Pancreas (tissue), 10 donors: ENCODE measurements at regions not wholly inside any gene's neighbourhood (a gene's known extent, or its start where the extent isn't known, plus 50 kb on each side); places are given as distances from the start of the nearest gene placed in this dataset.
A peak's percentile ranks its signal among the peaks of the same experiment; 100 is the strongest.

Experiments
- ATAC-seq, 4 donors: fragments of 200-7000 bp; cut with Tn5 transposase; one replicate each; pipeline versions ENCODE4 v1.8.0 to v1.9.1; 2020; ENCODE audit warnings: mild to moderate bottlenecking in 4 of 4, moderate library complexity in 4 of 4
- DNase-seq, 6 donors: peaks; one replicate each; pipeline ENCODE4 v3.0.0-alpha.2; 2020
- FAIRE-seq: peaks from 2 replicates; lab custom pipeline; 2012; peaks lifted over from hg19 to GRCh38; lab: Jason Lieb, UNC
- H3K27ac ChIP-seq, 4 donors: fragments of 200-600 bp; sonication (generic); 1 replicate in 3 of 4; 2 replicates in 1 of 4; pipeline versions ENCODE4 v1.5.0 to v1.8.0; 2020
- H3K27me3 ChIP-seq, 4 donors: fragments of 200-600 bp; one replicate each; pipeline ENCODE4 v1.8.0; 2021
- H3K36me3 ChIP-seq, 3 donors: fragments of 200-600 bp; sonication (generic) in 1 of 3; one replicate each; pipeline versions ENCODE4 v1.5.0 to v1.8.0; 2020 to 2021
- H3K4me1 ChIP-seq, 3 donors: fragments of 200-600 bp; one replicate each; pipeline ENCODE4 v1.8.0; 2021
- H3K4me3 ChIP-seq, 4 donors: fragments of 200-600 bp; sonication (generic) in 2 of 4; one replicate each; pipeline versions ENCODE4 v1.5.0 to v1.8.0; 2020 to 2021
- H3K9me3 ChIP-seq, 4 donors: fragments of 200-600 bp; one replicate each; pipeline ENCODE4 v1.8.0; 2021
- CTCF ChIP-seq, 4 donors: fragments of 200-600 bp; sonication (generic) in 3 of 4; IDR thresholded peaks; one replicate each; pipeline versions ENCODE4 v1.5.0 to v1.8.0; 2021; ENCODE audit warnings: antibody characterized with exemption in 4 of 4
- WGBS, 2 donors: extraction: QIAGEN DNeasy Blood & Tissue Kit; methylation state at CpG; one replicate each; pipeline ENCODE4 v1.1.7; 2013; 5-methylcytosine and 5-hydroxymethylcytosine counted together
- intact Hi-C, 3 donors: fragments of 100-400 bp; cut with DNase I; formaldehyde crosslinking; loops; one replicate each; pipeline versions ENCODE4 v1.11.1 to v1.14.2; 2022
- donor health status: healthy with polysubstance abuse.
- donor health status: DM: no; HTN: no; CAD: no; lungs with moderate emphysema.
- donor health status: DM: no; HTN: no; CAD: no.
- donor health status: control.
- donor health status: control.
- donor health status: Bipolar disorder and iron deficiency.
- donor health status: DM: yes; HTN: yes; CAD: no.
- donor health status: DM: no; HTN: no; CAD: no.
- donor health status: DM: no; HTN: no; CAD: no.
- donor health status: DM: yes; HTN: yes; CAD: no.

- WGBS, 2 donors = 67 to 76% methylated on average over 11 of the region's 11 CpGs
- no peak for ATAC-seq
- Histone ChIP-seq H3K27ac (no peak overlapping the region), H3K36me3 (no peaks in the 10 kb centered on the region), H3K4me3 (no peak overlapping the region), H3K4me1 (no peaks in the 10 kb centered on the region), H3K27me3 (no peaks in the 10 kb centered on the region), H3K9me3 (no peaks in the 10 kb centered on the region)
- no peak for TF ChIP-seq CTCF (IDR thresholded peaks at IDR 0.05)
- intact Hi-C loops = no loop called here
- FAIRE-seq = no peak
- peak in 1 of 6 donors; percentile 43 for DNase-seq
Observed at GRCh38 chr2:196513796-196514526, 125.6 kb upstream of the CCDC150 start.

- no peak overlapping the region for H3K27ac ChIP-seq
- H3K4me1 ChIP-seq = no peaks in the 10 kb centered on the region
- TF ChIP-seq CTCF (IDR thresholded peaks at IDR 0.05) = no peak
- ATAC-seq (no peak), DNase-seq (no peak), FAIRE-seq (no peak)
- H3K27me3 ChIP-seq = no peaks in the 10 kb centered on the region
- H3K36me3 ChIP-seq = no peaks in the 10 kb centered on the region
- H3K9me3 ChIP-seq = no peaks in the 10 kb centered on the region
- no peak overlapping the region for H3K4me3 ChIP-seq
- intact Hi-C loops = no loop called here
- 70 to 73% methylated on average over 5 of the region's 5 CpGs for WGBS, 2 donors
Observed at GRCh38 chr2:196514641-196515040, 124.9 kb upstream of the CCDC150 start.

- Histone ChIP-seq H3K27me3 (no peaks in the 10 kb centered on the region), H3K36me3 (no peaks in the 10 kb centered on the region), H3K4me1 (no peaks in the 10 kb centered on the region), H3K4me3 (no peak overlapping the region), H3K27ac (no peak overlapping the region), H3K9me3 (no peaks in the 10 kb centered on the region)
- ATAC-seq (peak in 1 of 4 donors; percentile 18), FAIRE-seq (no peak), DNase-seq (peak in 2 of 6 donors; percentile 12 to 46)
- TF ChIP-seq CTCF (IDR thresholded peaks at IDR 0.05) = no peak
- WGBS, 2 donors = 70 to 79% methylated on average over 11 of the region's 11 CpGs
- intact Hi-C loops = no loop called here
Observed at GRCh38 chr2:196515051-196515450, 124.5 kb upstream of the CCDC150 start.

GRCh38 chr2:196515608-196516007, 123.9 kb upstream of the CCDC150 start:
- H3K4me1 ChIP-seq = no peaks in the 10 kb centered on the region
- intact Hi-C loops = no loop called here
- 60 to 77% methylated on average over 2 of the region's 2 CpGs for WGBS, 2 donors
- no peak overlapping the region for H3K27ac ChIP-seq
- no peak overlapping the region for H3K4me3 ChIP-seq
- ATAC-seq (no peak), FAIRE-seq (no peak), DNase-seq (no peak)
- H3K27me3 ChIP-seq = no peaks in the 10 kb centered on the region
- H3K9me3 ChIP-seq = no peaks in the 10 kb centered on the region
- no peak for TF ChIP-seq CTCF (IDR thresholded peaks at IDR 0.05)
- H3K36me3 ChIP-seq = no peaks in the 10 kb centered on the region

- Histone ChIP-seq H3K4me3 (no peak overlapping the region), H3K4me1 (no peaks in the 10 kb centered on the region), H3K9me3 (no peaks in the 10 kb centered on the region), H3K27ac (no peak overlapping the region), H3K36me3 (no peaks in the 10 kb centered on the region), H3K27me3 (no peaks in the 10 kb centered on the region)
- no peak for FAIRE-seq
- no peak for TF ChIP-seq CTCF (IDR thresholded peaks at IDR 0.05)
- ATAC-seq = no peak
- intact Hi-C loops = no loop called here
- no peak for DNase-seq
- WGBS, 2 donors = 77 to 88% methylated on average over 4 of the region's 4 CpGs
Observed at GRCh38 chr2:196516564-196516963, 123.0 kb upstream of the CCDC150 start.
